SH-SY5Y (cell line): ENCODE measurements at regions not wholly inside any gene's neighbourhood (a gene's known extent, or its start where the extent isn't known, plus 50 kb on each side); places are given as distances from the start of the nearest gene placed in this dataset.

Source experiments
- GATA2 ChIP-seq: IDR thresholded peaks from 2 replicates; pipeline ENCODE4 v1.6.1; 2011; ENCODE audit warnings: mild to moderate bottlenecking, low read depth, low read length
- GATA3 ChIP-seq: IDR thresholded peaks from 2 replicates; pipeline ENCODE4 v1.6.1; 2011; ENCODE audit warnings: low read depth, mild to moderate bottlenecking, low read length, moderate library complexity

- TF ChIP-seq GATA2 (no peak), GATA3 (no peak)
Measured at GRCh38 chr12:93962336-93962735, 186.0 kb upstream of the PLXNC1 start.
